ENCODE measurements at regions not wholly inside any gene's neighbourhood (a gene's known extent, or its start where the extent isn't known, plus 50 kb on each side); places are given as distances from the start of the nearest gene placed in this dataset.

DNA sequence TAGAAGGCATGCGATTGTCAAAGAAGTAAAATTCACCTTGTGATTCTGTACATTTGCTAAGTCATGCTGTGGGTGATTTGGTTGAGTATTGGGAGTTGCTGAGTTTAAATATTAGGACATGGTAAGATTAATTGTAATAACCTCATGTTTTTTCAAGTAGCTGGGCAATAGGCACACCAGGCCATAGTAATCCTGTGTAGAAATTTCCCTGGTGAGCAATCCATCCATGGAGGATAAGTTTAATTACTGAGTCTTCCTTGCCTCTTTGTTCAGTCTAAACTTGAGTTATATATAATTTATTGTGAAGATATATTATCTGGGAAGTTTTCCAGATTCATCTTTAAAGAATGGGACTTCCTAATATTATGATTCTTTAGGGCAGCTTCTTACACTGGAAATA lies 221.1 kb upstream of the NUDT12 start:
- TF ChIP-seq ZNF70 (CRISPR knock-in tag; IDR thresholded peaks at IDR 0.05) (no peak), TOX (CRISPR knock-in tag; IDR thresholded peaks at IDR 0.05; ENCODE audit: borderline replicate concordance) (no peak), ESRRG (CRISPR knock-in tag; IDR thresholded peaks at IDR 0.05) (no peak), RARB (CRISPR knock-in tag; IDR thresholded peaks at IDR 0.05) (no peak), ZNF8 (CRISPR knock-in tag; IDR thresholded peaks at IDR 0.05) (no peak), ZNF565 (CRISPR knock-in tag; conservative IDR thresholded peaks at IDR 0.05; ENCODE audit: low read depth) (no peak), PPARA (CRISPR knock-in tag; IDR thresholded peaks at IDR 0.05; ENCODE audit: borderline replicate concordance) (no peak), ZFP3 (CRISPR knock-in tag; IDR thresholded peaks at IDR 0.05) (no peak), OSR1 (CRISPR knock-in tag; IDR thresholded peaks at IDR 0.05) (no peak), ZFP30 (CRISPR knock-in tag; IDR thresholded peaks at IDR 0.05) (no peak), CSDC2 (CRISPR knock-in tag; IDR thresholded peaks at IDR 0.05) (no peak)
- TF ChIP-seq, protein P1, sequence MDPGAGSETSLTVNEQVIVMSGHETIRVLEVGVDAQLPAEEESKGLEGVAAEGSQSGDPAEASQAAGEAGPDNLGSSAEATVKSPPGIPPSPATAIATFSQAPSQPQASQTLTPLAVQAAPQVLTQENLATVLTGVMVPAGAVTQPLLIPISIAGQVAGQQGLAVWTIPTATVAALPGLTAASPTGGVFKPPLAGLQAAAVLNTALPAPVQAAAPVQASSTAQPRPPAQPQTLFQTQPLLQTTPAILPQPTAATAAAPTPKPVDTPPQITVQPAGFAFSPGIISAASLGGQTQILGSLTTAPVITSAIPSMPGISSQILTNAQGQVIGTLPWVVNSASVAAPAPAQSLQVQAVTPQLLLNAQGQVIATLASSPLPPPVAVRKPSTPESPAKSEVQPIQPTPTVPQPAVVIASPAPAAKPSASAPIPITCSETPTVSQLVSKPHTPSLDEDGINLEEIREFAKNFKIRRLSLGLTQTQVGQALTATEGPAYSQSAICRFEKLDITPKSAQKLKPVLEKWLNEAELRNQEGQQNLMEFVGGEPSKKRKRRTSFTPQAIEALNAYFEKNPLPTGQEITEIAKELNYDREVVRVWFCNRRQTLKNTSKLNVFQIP (CRISPR knock-in tag; IDR thresholded peaks at IDR 0.05; ENCODE audit: borderline replicate concordance, low read depth), result no peak
- TF ChIP-seq, protein P2, sequence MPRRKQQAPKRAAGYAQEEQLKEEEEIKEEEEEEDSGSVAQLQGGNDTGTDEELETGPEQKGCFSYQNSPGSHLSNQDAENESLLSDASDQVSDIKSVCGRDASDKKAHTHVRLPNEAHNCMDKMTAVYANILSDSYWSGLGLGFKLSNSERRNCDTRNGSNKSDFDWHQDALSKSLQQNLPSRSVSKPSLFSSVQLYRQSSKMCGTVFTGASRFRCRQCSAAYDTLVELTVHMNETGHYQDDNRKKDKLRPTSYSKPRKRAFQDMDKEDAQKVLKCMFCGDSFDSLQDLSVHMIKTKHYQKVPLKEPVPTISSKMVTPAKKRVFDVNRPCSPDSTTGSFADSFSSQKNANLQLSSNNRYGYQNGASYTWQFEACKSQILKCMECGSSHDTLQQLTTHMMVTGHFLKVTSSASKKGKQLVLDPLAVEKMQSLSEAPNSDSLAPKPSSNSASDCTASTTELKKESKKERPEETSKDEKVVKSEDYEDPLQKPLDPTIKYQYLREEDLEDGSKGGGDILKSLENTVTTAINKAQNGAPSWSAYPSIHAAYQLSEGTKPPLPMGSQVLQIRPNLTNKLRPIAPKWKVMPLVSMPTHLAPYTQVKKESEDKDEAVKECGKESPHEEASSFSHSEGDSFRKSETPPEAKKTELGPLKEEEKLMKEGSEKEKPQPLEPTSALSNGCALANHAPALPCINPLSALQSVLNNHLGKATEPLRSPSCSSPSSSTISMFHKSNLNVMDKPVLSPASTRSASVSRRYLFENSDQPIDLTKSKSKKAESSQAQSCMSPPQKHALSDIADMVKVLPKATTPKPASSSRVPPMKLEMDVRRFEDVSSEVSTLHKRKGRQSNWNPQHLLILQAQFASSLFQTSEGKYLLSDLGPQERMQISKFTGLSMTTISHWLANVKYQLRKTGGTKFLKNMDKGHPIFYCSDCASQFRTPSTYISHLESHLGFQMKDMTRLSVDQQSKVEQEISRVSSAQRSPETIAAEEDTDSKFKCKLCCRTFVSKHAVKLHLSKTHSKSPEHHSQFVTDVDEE (CRISPR knock-in tag; IDR thresholded peaks at IDR 0.05), result no peak
- no peak for ATAC-seq

DNA sequence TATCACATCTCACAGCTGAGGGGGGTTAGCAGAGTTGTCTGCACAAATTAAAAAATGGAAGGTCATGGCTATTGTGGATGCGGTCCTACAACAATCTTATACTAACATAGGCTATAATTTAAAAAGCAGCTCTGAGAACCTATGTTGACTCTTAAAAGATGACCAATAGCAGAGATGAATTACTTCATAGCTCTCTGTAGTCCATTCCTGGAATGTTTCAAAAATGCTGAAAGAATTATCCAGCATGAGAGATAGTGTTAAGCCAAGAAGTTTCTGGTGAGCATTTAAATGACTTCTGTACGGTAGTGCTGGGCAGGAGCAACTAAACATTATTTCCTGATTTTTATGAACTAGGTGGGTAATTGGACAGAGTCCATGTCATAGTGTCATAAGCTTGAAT lies 218.2 kb upstream of the NUDT12 start:
- TF ChIP-seq TOX (CRISPR knock-in tag; IDR thresholded peaks at IDR 0.05; ENCODE audit: borderline replicate concordance), result no peak
- no peak for TF ChIP-seq ISL1 (CRISPR knock-in tag; IDR thresholded peaks at IDR 0.05)
- TF ChIP-seq, protein P3, sequence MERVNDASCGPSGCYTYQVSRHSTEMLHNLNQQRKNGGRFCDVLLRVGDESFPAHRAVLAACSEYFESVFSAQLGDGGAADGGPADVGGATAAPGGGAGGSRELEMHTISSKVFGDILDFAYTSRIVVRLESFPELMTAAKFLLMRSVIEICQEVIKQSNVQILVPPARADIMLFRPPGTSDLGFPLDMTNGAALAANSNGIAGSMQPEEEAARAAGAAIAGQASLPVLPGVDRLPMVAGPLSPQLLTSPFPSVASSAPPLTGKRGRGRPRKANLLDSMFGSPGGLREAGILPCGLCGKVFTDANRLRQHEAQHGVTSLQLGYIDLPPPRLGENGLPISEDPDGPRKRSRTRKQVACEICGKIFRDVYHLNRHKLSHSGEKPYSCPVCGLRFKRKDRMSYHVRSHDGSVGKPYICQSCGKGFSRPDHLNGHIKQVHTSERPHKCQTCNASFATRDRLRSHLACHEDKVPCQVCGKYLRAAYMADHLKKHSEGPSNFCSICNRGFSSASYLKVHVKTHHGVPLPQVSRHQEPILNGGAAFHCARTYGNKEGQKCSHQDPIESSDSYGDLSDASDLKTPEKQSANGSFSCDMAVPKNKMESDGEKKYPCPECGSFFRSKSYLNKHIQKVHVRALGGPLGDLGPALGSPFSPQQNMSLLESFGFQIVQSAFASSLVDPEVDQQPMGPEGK (CRISPR knock-in tag; IDR thresholded peaks at IDR 0.05; ENCODE audit: borderline replicate concordance), result no peak
- TF ChIP-seq TCF4 (CRISPR knock-in tag; IDR thresholded peaks at IDR 0.05; ENCODE audit: borderline replicate concordance), result no peak
- no peak for TF ChIP-seq RARB (CRISPR knock-in tag; IDR thresholded peaks at IDR 0.05)
- TF ChIP-seq, protein P1 (CRISPR knock-in tag; IDR thresholded peaks at IDR 0.05; ENCODE audit: borderline replicate concordance, low read depth), result no peak
- TF ChIP-seq ESRRG (CRISPR knock-in tag; IDR thresholded peaks at IDR 0.05), result no peak
- TF ChIP-seq CREB5 (CRISPR knock-in tag; IDR thresholded peaks at IDR 0.05; ENCODE audit: low read depth), result no peak
- TF ChIP-seq SNAI2 (CRISPR knock-in tag; IDR thresholded peaks at IDR 0.05), result no peak
- TF ChIP-seq, protein P2 (CRISPR knock-in tag; IDR thresholded peaks at IDR 0.05), result no peak
- no peak for TF ChIP-seq ZNF70 (CRISPR knock-in tag; IDR thresholded peaks at IDR 0.05)
- no peak for TF ChIP-seq ARNTL (CRISPR knock-in tag; IDR thresholded peaks at IDR 0.05; ENCODE audit: borderline replicate concordance, low read depth)
- ATAC-seq, result no peak
